Neural progenitor cell (in vitro differentiated cells): ENCODE measurements at regions not wholly inside any gene's neighbourhood (a gene's known extent, or its start where the extent isn't known, plus 50 kb on each side); places are given as distances from the start of the nearest gene placed in this dataset.

Experiments used
- DNase-seq: peaks from one replicate; pipeline ENCODE4 v3.0.0-alpha.2; 2016; ENCODE audit warnings: low spot score
- H2AFZ ChIP-seq: fragments of 200-600 bp; sonication (generic); replicated peaks from 2 replicates; pipeline ENCODE4 v1.6.1; 2016; ENCODE audit warnings: antibody characterized with exemption
- H3F3A ChIP-seq: fragments of 200-600 bp; sonication (generic); 2 replicates; pipeline ENCODE4 v1.6.1; 2016; ENCODE audit warnings: antibody characterized with exemption, low read depth
- H3K27ac ChIP-seq: fragments of 200-600 bp; sonication (generic); 2 replicates; pipeline ENCODE4 v1.5.1; 2016; ENCODE audit warnings: mild to moderate bottlenecking
- H3K27me3 ChIP-seq: fragments of 200-600 bp; sonication (generic); 2 replicates; pipeline ENCODE4 v1.6.1; 2016; ENCODE audit warnings: mild to moderate bottlenecking, moderate library complexity
- H3K36me3 ChIP-seq: fragments of 200-600 bp; sonication (generic); 2 replicates; pipeline ENCODE4 v1.5.1; 2016
- H3K4me1 ChIP-seq: fragments of 200-600 bp; sonication (generic); 2 replicates; pipeline ENCODE4 v1.6.1; 2016; ENCODE audit warnings: mixed run types
- H3K4me2 ChIP-seq: fragments of 200-600 bp; sonication (generic); 2 replicates; pipeline ENCODE4 v1.6.1; 2016
- H3K4me3 ChIP-seq: fragments of 200-600 bp; sonication (generic); 2 replicates; pipeline ENCODE4 v1.5.1; 2016
- H3K79me2 ChIP-seq: fragments of 200-600 bp; sonication (generic); 2 replicates; pipeline ENCODE4 v1.6.1; 2016; ENCODE audit warnings: low read depth
- H3K9ac ChIP-seq: fragments of 200-600 bp; sonication (generic); 2 replicates; pipeline ENCODE4 v1.6.1; 2016
- H3K9me3 ChIP-seq: fragments of 200-600 bp; sonication (generic); 2 replicates; pipeline ENCODE4 v1.5.1; 2016; ENCODE audit warnings: low read depth
- H4K20me1 ChIP-seq: fragments of 200-600 bp; sonication (generic); 2 replicates; pipeline ENCODE4 v1.6.1; 2016; ENCODE audit warnings: low read depth
- H3K27ac Mint-ChIP-seq: 3 replicates; pipeline ENCODE4 v1.8.0; 2021; ENCODE audit warnings: mixed read lengths
- H3K27me3 Mint-ChIP-seq: 2 replicates; pipeline ENCODE4 v1.8.0; 2022; ENCODE audit warnings: low read depth, mild to moderate bottlenecking, inconsistent platforms, moderate library complexity, mixed read lengths; ENCODE audit not compliant: insufficient read depth
- H3K36me3 Mint-ChIP-seq: 3 replicates; pipeline ENCODE4 v1.8.0; 2021; ENCODE audit warnings: mixed read lengths
- H3K4me1 Mint-ChIP-seq: 3 replicates; pipeline ENCODE4 v1.8.0; 2021; ENCODE audit warnings: mixed read lengths
- H3K4me3 Mint-ChIP-seq: 3 replicates; pipeline ENCODE4 v1.8.0; 2021; ENCODE audit warnings: mild to moderate bottlenecking, moderate library complexity, mixed read lengths
- H3K9me3 Mint-ChIP-seq: 3 replicates; pipeline ENCODE4 v1.8.0; 2020; ENCODE audit warnings: mixed read lengths
- CTCF ChIP-seq: fragments of 200-600 bp; sonication (generic); IDR thresholded peaks from 2 replicates; pipeline ENCODE4 v1.5.1; 2017; ENCODE audit warnings: antibody characterized with exemption, mild to moderate bottlenecking
- EZH2 ChIP-seq: fragments of 200-600 bp; sonication (generic); IDR thresholded peaks from 2 replicates; pipeline ENCODE4 v1.6.1; 2017; ENCODE audit warnings: antibody characterized with exemption, mild to moderate bottlenecking, moderate library complexity
- EZH2phosphoT487 ChIP-seq: fragments of 200-600 bp; sonication (generic); IDR thresholded peaks from 2 replicates; pipeline ENCODE4 v1.6.1; 2017; ENCODE audit warnings: antibody characterized with exemption

- Histone ChIP-seq H3K79me2 (no peaks in the 10 kb centered on the region), H4K20me1 (no peaks in the 10 kb centered on the region), H3K9ac (no peak overlapping the region), H3K27ac (no peak overlapping the region), H3K9me3 (no peaks in the 10 kb centered on the region), H2AFZ (no peak overlapping the region), H3K36me3 (no peaks in the 10 kb centered on the region), H3K27me3 (no peaks in the 10 kb centered on the region), H3K4me3 (no peak overlapping the region), H3K4me1 (no peaks in the 10 kb centered on the region), H3F3A (no peaks in the 10 kb centered on the region), H3K4me2 (no peak overlapping the region)
- TF ChIP-seq CTCF (no peak), EZH2phosphoT487 (no peak), EZH2 (no peak)
- DNase-seq, result no peak
- Mint-ChIP-seq H3K27ac (no peak overlapping the region), H3K36me3 (no peaks in the 10 kb centered on the region), H3K4me1 (no peaks in the 10 kb centered on the region), H3K9me3 (no peaks in the 10 kb centered on the region), H3K27me3 (no peaks in the 10 kb centered on the region), H3K4me3 (no peak overlapping the region)
Observed at GRCh38 chr19:31668921-31669320, 319.7 kb upstream of the TSHZ3 start.

- no peaks in the 10 kb centered on the region for H3K27me3 Mint-ChIP-seq
- H3K4me3 Mint-ChIP-seq, result no peak overlapping the region
- Histone ChIP-seq H2AFZ (no peak overlapping the region), H3F3A (no peaks in the 10 kb centered on the region), H3K4me1 (no peaks in the 10 kb centered on the region), H3K9ac (no peak overlapping the region), H3K9me3 (no peaks in the 10 kb centered on the region), H3K4me3 (no peak overlapping the region), H3K4me2 (no peak overlapping the region), H3K27me3 (no peaks in the 10 kb centered on the region), H3K36me3 (no peaks in the 10 kb centered on the region), H4K20me1 (no peaks in the 10 kb centered on the region), H3K27ac (no peak overlapping the region), H3K79me2 (no peaks in the 10 kb centered on the region)
- no peaks in the 10 kb centered on the region for H3K36me3 Mint-ChIP-seq
- H3K9me3 Mint-ChIP-seq, result no peaks in the 10 kb centered on the region
- TF ChIP-seq CTCF (no peak), EZH2phosphoT487 (no peak), EZH2 (no peak)
- no peaks in the 10 kb centered on the region for H3K4me1 Mint-ChIP-seq
- no peak for DNase-seq
- no peak overlapping the region for H3K27ac Mint-ChIP-seq
Observed at GRCh38 chr19:31670931-31671330, 321.7 kb upstream of the TSHZ3 start.

GRCh38 chr19:31671411-31672035 is 322.3 kb upstream of the TSHZ3 start:
- TF ChIP-seq EZH2phosphoT487 (no peak), EZH2 (no peak), CTCF (no peak)
- Histone ChIP-seq H3K36me3 (no peaks in the 10 kb centered on the region), H3F3A (no peaks in the 10 kb centered on the region), H3K4me3 (no peak overlapping the region), H3K4me1 (no peaks in the 10 kb centered on the region), H3K79me2 (no peaks in the 10 kb centered on the region), H4K20me1 (no peaks in the 10 kb centered on the region), H2AFZ (no peak overlapping the region), H3K27ac (no peak overlapping the region), H3K9me3 (no peaks in the 10 kb centered on the region), H3K27me3 (no peaks in the 10 kb centered on the region), H3K9ac (no peak overlapping the region), H3K4me2 (no peak overlapping the region)
- Mint-ChIP-seq H3K27ac (no peak overlapping the region), H3K9me3 (no peaks in the 10 kb centered on the region), H3K27me3 (no peaks in the 10 kb centered on the region), H3K4me1 (no peaks in the 10 kb centered on the region), H3K36me3 (no peaks in the 10 kb centered on the region), H3K4me3 (no peak overlapping the region)
- no peak for DNase-seq
